ENCODE measurements at regions not wholly inside any gene's neighbourhood (a gene's known extent, or its start where the extent isn't known, plus 50 kb on each side); places are given as distances from the start of the nearest gene placed in this dataset.
A peak's percentile ranks its signal among the peaks of the same experiment; 100 is the strongest.
"Not testable (repeated sequence)": the region's sequence is repeated elsewhere in the genome, so short reads cannot be mapped to it uniquely, and the experiment has no call there.

DNA sequence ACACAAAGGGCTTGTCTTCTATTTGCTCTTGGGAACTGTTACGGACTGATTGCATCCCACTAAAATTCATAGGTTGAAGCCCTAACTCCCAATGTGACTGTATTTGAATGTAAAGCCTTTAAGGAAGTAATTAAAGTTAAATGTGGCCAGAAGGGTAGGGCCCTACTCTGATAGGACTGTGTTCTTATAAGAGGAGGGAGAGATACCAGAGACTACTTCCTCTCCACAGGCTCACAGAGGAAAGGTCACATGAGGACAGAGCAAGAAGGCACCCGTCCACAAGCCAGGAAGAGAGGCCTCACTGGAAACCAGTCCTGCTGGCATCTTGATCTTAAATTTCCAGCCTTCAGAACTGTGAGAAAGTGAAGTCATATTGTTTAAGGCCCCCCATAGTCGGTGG is 211.9 kb downstream of the CDH26 start:
- no peak for DNase-seq (ENCODE audit: low read depth)

DNA sequence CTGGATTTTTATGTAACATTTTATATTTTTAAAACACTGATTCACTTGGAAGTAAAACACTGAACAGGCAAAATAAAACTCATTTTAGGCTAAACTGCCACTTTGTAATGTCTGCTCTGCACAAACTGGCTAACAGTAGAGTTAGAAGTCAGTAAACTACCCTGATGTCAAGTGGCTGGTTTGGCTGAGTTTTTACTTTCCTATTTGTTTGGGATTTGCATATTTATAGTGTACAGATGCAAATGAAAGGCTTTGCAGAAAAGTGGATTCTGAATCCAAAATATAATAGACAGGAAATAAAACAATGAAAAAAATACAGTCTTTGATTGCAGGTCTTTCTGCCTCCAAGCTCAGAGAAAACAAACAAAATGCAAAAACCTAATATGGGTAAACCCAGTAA is 213.1 kb downstream of the CDH26 start:
- DNase-seq (ENCODE audit: low read depth), result no peak

DNA sequence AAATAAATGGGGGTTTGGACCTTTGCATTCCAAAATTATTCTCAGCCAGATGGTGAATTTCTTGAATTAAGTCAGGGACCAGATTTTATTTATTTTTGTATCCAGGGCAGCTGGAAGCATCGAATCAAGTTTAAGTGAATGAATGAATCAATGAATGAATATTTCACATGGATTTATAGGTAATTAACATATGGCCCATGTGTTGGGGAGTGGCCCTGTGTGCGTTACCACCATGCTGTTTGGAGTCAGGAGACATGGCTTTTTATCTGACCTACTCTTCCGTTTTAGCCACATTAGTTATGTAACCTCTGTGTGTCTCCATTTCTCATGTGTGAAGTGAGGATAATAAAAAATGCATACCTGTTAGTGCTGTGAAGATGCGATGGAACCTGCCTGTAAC is 213.5 kb downstream of the CDH26 start:
- DNase-seq (ENCODE audit: low read depth), result no peak

DNA sequence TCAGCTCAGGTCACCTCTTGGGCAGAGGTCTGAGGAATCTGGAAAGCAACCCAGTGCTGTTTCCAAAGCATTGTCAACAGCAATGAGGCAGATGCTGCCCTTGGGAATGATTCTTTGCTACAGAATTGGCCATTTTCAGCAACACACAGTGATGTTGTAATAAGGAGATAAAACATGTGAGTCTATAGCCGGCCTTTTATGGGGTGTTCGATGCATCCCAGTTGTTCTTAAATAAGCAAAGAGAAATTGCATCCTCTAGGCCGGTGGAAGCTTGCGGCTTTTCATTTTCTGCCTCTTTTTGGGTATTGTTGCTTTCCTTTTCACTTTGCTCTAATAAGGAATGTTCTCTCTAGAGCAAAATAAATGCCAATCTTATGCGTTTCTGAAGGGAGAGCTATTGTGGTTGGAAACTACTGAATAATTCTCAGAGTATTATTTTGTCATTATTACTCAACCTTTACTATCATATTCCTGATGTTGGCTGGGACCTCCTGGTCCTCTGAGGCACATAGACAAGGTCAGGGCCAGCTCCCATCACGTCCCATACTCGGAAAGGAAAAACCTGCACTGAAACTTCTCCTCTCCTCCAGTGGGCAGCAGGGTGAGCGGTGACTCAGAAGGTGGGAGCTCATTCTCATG is 214.2 kb downstream of the CDH26 start:
- DNase-seq (ENCODE audit: low read depth), result peak; percentile 8

DNA sequence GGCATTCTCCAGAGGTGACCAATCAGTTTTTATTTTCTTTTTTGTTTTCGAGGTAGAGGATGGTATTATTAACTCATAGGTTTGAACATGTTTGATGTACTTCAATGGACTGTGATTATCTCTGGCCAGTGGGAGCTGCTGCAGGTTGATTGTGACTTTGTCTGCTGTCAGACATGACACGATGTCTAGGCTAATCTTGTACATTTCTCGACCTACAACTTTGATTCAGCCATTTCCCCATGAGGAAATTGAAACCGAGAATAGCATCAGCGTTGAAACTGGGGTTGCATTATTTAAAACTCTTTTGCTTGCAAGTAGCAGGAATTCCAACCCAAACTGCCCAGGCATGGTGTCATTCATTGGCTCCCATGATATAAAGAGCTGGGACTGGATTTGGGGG is 218.9 kb downstream of the CDH26 start:
- no peak for DNase-seq (ENCODE audit: low read depth)

DNA sequence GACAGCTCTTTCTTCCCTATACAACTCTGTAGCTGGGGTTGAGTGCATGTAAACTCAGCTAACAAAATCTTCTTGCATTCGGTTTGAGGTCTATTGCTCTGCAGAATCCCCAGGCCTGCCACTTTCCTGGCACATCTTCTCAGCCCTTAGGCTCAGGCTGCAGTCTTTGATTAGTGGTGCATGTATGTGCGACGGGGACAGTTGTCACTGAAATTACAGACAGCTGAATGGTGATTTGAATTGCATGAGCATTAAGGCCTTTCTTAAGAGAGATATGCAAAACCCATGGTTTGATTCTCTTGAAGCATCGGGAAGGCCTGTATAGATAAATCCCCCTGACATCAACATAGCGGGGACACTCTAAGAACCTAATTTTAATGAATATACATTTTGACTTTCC is 222.8 kb downstream of the CDH26 start:
- no peak for DNase-seq (ENCODE audit: low read depth)

DNA sequence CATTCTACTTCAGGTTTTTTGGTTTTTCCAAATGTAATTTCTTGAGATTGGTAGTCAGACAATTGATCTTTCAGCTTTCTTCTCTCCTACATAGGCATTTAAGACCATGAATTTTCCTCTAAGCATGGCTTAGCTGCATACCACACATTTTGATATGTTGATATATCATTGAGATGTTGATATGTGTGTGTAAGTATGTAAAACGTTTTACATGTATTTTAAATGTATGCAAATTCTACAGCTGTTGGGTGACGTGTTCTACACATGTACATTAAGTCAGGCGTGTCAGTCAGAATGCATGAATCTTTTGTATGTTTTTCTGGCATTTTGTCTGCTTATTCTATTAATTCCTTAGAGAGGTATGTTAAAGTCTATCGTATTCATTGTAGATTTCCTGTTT is 228.2 kb downstream of the CDH26 start:
- DNase-seq (ENCODE audit: low read depth), result no peak

DNA sequence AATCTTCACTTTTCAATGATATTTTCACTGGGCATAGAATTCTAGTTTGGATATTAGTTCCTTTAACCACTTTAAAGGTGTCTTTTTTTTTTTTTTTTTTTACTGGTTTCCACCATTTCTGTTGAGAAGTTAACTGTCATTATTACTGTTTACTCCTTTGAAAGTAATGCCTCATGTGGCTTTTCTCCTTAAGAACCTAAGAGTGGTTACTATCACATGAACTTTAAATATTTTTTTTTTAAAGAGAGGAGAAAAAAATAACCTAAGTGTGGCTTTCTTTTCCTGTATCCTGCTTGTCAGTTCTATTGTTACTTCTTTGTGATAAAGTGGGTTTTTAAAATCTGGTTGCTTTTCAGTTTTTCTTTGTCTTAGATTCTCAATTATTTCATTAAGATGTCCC is 229.5 kb downstream of the CDH26 start:
- no peak for DNase-seq (ENCODE audit: low read depth)

DNA sequence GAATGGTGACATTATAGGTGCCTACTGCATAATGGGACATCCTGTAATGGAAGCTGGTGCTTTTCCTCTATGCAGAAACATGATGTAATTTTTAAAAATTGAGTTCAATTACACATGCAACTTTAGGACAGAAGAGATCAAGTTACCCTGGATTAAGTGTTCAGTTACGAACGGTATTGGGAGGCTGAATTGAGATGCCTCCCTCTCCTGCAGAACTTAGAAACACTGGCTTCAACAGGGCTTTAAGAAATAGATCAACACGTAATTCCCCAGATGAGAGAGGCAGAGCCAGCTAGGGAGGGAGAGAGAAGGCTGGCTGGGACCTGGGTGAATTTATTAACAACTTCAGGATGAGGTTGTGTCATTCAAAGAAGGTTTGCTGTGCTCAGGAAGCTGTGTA is 232.8 kb downstream of the CDH26 start:
- DNase-seq (ENCODE audit: low read depth), result no peak

DNA sequence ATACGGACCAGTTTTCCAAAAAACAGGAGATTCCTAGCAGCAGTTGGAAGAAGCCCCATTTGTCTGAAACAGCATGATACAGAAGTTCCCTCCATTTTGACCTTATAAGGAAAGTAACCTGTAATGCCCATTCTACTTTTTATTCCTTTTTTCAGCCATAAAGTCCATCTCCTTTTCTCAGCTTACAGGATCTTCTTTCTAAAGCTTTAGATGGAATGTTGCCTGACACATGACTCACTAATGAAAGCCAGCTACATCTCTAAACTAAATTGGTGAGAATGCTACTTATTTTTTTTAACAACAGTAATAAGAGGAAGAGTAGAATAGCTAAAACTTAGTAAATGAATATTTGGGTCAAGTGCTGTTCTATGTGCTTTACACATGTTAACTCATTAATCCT is 234.1 kb downstream of the CDH26 start:
- DNase-seq (ENCODE audit: low read depth), result no peak

DNA sequence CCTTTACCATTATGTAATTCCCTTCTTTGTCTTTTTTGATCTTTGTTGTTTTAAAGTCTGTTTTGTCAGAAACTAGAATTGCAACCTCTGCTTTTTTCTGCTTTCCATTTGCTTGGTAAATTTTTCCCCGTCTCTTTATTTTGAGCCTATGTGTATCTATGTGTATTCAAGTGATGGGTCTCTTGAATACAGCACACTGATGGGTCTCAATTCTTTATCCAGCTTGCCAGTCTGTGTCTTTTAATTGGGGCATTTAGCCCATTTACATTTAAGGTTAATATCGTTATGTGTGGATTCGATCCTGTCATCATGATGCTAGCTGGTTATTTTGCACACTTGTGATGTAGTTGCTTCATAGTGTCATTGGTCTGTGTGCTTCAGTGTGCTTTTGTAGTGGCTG is 240.9 kb downstream of the CDH26 start:
- DNase-seq (ENCODE audit: low read depth), result not testable (repeated sequence)

DNA sequence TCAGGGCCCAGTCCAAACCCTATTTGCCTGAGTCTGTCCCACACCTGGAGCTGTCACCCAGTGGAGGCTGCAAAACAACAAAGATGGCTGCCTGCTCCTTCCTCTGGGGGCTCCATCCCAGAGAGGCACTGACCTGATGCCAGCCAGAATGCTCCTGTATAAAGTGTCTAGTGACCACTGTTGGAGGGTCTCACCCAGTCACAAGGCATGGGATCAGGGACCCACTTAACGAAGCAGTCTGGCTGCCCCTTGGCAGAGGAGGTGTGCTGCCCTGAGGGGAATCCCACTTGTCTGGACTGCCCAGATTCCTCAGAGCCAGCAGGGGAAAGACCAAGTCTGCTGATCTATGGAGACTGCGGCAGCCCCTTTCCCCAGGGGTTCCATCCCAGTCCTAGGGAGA is 241.6 kb downstream of the CDH26 start:
- DNase-seq (ENCODE audit: low read depth), result no peak

DNA sequence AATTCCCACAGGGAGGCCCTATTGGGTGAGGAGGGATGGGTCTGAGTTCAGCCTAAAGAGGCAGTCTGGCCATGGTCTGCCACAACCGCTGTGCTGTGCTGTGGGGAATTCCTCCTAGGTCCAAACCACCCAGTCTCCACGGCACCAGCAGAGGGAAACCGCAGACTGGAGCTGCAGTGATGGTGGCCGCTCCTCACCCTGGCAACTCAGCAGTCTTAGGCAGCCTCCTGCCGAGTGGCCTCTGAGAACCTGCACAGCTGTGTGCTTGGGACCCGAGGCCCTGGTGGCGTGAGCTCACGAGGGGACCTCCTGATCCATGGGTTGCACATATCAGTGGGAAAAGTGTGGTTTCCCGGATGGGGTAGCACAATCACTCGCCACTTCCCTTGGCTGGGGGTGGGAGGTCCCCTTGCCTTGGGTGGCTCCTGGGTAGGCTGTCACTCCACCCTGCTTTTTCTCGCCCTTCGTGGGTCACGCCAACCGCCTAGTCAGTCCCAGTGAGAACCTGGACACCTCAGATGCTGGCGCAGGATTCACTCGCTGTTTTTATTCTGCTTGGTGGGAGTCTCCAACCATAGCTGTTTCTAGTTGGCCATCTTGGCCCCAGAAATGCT is 242.2 kb downstream of the CDH26 start:
- DNase-seq (ENCODE audit: low read depth), result no peak

DNA sequence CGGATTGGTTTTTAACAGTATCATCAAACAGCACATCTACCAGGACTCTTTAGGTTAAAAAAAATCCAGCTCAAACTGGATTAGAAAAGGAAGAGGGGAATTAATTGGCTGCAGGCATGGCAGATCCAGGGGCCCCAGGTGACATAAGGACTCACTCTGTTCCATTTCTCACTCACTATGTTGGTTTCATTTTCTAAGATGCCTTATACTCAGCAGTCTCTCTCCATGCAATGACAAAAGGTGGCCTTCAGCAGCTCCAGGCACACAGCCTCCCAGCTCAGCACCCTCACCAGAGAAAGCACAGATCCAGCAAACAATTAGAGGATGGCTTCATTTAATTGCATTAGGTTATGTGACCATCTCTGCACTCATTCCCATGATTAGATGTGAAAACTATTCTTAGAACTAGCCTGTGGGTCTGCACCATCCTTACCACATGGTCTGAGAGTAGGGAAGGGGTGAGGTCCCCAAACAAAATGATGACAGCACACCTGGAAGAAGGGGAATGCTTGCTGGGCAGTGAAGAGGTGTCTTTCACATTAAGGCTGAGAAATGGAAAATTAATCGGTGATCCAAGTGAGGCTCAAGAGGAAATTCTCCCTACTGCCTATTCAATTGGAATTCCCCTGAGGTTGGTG is 243.1 kb downstream of the CDH26 start:
- no peak for DNase-seq (ENCODE audit: low read depth)

DNA sequence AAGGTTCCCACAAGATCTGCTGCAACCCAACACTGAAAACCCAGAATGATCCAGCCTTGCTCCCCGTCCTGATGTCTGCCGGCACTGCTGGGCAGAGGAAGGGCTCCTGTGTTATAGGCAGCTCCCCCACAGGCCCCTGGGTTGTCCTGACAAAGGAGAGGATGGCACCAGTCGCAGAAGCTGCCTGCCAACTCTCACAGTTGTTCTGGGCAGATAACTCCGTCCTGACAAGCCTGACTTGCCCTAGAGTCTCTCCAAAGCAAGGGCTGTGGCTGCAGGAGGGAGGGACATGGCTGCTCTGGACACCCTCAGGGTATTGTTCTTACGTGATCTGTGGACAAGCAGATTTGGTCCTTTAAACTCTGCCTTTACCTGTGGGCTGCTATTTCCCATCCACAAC is 243.8 kb downstream of the CDH26 start:
- no peak for DNase-seq (ENCODE audit: low read depth)

DNA sequence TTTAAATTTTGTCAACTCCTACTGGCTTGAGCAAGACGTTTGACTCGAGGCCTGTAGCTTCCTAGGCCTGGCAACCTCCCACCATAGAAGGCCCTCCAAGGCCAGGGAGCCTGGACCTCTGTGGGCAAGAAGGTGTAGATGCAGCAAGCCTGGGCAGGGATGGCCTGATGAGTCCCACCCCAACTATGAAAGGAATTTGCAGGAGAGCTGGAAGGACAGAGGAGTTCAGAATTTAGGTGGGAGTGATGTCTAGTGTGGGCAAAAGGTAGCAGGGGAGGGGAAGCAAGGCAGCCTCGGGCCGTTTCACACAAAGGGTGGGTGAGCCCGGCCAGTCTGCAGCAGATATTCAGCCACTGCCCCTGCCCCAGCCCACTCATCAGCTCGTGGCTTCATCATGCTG is 245.2 kb downstream of the CDH26 start:
- no peak for DNase-seq (ENCODE audit: low read depth)

DNA sequence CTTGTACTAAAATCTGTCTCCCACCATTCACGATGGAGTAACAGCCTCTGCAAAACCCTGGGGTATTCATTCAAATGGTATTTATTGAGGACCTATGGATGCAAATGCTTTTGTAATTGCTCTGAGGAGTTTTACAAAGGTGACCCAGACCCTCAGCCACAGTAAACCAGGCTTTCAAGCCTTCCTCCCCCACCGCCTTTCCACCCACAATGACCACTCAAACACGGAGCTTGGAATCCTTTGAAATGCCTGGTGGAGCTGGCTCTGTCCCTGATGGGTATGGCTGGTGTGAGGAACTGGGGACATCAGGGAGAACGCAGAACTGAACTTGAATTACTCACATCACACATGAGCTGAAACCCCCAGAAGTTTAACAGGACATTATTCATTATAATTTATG is 246.4 kb downstream of the CDH26 start:
- DNase-seq (ENCODE audit: low read depth), result no peak

DNA sequence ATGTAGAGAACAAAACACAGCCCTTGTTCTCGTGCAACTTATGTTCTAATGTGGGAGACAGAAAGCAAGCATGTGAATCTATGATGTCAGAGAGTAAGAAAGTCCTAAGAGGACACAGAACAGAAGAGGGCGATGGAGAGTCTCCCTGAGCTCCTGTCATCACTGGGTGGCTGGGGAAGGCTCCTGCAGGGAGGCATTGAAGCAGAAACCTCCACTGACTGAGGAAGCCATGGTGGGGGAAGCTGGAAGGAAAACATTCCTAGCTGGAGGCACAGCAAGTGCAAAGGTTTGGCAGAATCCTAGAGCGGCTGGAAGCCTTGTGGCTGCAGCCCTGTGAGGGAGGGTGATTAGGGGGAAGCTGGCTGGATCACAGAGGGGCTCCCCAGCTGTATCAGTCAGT is 248.0 kb downstream of the CDH26 start:
- DNase-seq (ENCODE audit: low read depth), result no peak

DNA sequence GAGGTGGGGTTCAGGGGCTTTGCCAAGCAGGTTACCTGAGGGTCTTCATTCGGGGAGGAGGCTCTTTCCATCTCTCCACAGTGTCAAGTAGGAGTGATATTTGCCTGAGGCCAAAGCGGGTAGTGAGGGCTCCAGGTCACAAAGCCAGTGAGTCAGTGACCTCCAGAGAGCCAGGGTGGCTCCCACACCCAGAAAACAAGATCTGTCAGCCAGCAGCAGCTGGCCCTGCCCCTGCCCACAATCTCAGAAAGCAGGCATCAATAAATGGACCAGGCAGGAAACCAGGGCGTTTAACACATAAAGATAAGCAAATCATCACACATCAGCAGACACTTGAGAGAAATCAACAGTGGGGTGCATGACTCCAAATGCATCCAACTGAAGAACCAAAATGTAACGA is 250.8 kb downstream of the CDH26 start:
- no peak for DNase-seq (ENCODE audit: low read depth)

DNA sequence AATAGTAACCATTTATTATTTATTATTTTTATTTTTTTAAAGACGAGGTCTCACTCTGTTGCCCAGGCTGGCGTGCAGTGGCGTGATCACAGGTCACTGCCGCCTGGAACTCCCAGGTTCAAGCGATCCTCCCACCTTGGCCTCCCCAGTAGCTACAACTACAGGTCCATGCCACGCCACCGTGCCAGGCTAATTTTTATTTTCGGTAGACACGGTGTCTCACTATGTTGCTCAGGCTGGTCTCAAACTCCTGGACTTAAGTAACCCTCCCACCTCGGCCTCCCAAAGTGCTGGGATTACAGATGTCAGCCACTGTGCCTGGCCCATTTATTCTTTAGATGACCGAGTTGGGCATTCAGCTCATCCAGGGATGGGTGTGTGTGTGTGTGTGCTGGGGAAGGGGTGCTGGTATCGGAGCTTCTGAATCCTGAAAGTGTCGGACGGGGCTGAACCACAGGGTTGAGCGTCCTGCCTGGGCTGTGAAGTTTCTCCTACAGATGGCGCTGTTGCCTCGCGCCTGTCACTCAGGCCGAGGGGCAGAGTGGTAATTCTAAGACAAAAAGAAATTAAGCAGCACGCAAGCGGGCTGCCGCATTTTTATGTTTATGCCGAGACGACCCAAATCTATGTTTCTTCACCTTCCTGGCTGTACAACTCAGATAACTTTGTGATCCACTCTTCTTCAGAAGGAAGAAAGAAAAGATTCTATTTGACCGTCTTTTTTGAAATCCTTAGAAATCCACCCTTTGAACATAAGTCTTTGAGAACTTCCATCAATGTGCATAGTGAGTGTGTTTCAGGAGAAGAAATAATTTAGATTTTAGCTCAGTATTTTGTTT is 252.8 kb downstream of the CDH26 start:
- DNase-seq (ENCODE audit: low read depth), result peak; percentile 24

DNA sequence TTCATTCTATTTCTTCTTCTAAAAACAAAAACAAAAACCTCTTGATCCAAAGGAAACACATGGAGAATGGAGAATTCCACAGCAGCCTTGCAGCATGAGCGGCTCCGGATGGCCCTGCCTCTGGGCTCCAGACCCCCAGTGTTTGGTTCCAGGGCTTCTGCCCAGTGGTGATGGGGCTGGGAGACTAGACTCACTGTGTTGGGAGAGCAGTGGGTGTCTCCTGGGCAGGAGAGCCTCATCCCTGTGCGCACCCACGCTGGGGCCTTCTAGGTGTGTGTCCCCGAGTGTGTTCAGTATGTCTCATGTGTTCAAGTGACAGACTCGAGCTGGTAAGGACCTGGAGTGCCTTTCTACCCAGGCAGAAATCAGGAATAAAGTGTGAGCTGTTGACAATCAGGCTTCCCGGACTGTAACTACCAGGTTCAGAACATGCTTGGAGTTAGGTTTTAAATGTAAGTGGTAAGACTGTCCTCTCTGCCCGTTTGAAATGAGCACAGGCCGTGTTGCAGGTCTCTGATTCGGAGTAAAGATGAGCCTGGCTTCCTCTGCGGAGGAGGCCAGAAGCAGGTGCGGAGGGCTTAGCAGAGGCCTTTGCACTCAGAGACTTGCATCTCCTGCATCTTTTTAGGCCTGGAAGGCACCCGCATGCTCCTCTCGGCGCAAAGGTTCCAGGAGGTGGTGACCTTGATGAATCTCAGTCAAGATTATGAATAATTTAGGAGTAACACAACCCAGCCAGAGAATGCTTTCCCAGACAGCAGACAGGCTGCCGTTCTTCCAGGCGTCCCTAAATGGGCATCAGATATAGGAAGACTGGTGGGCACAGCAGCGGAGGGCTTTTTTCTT is 253.6 kb downstream of the CDH26 start:
- DNase-seq (ENCODE audit: low read depth), result no peak

DNA sequence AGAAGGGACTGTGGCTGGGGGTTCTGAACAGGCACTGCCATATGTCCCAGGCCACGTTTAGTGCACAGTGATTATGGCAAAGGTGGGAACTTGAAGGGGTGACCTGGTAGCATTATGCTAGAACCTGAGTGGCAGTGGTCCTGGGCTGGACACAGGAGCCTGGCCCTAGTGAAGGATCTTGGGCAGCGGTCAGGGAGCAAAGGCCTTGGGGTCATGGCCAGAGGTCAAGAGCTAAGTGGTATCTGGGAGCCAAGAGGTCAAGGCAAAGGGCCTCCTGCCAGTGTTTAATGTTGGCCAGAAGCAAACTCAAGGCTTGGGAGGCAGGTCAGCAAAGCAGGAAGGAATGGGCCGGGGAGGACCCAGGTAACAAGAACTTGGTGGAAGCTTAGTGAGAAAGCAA is 254.5 kb downstream of the CDH26 start:
- DNase-seq (ENCODE audit: low read depth), result no peak

All from forelimb muscle (tissue), 1 donor.